ENCODE measurements at regions not wholly inside any gene's neighbourhood (a gene's known extent, or its start where the extent isn't known, plus 50 kb on each side); places are given as distances from the start of the nearest gene placed in this dataset.

GRCh38 chr16:22683730-22684573 lies 130.0 kb upstream of the HS3ST2 start:
- Histone ChIP-seq H2AFZ (ENCODE audit: low read length) (no peak overlapping the region), H3K79me2 (ENCODE audit: low read length) (no peaks in the 10 kb centered on the region)
- no peak for TF ChIP-seq EZH2phosphoT487 (IDR thresholded peaks at IDR 0.05; ENCODE audit: low read length)
- no peak for TF ChIP-seq EZH2 (optimal IDR thresholded peaks at IDR 0.05; ENCODE audit: low read depth, low read length)
- TF ChIP-seq CTCF (IDR thresholded peaks at IDR 0.05; ENCODE audit: low read length): no peak

GRCh38 chr16:22684574-22685458 lies 129.1 kb upstream of the HS3ST2 start:
- H3K9me2 ChIP-seq (replicated peaks; ENCODE audit: insufficient read depth, low read length): no peaks in the 10 kb centered on the region
- peak overlapping the region; percentile 8; the same call in 1 of the 2 replicates for H3K4me2 ChIP-seq (ENCODE audit: low read depth, low read length)
- H3K4me1 ChIP-seq (ENCODE audit: low read length): 0 out of 2 replicates have a peak, but pooled peaks cover 4% of the 10 kb centered on the region
- H3K4me3 ChIP-seq (ENCODE audit: low read length): no peak overlapping the region
- no peaks in the 10 kb centered on the region for H4K20me1 ChIP-seq (ENCODE audit: insufficient read depth, low read length)
- no peaks in the 10 kb centered on the region for H3F3A ChIP-seq (ENCODE audit: insufficient read depth, low read length)
- no peaks in the 10 kb centered on the region for H3K36me3 ChIP-seq (replicated peaks; ENCODE audit: insufficient read depth, low read length)
- TF ChIP-seq EZH2phosphoT487 (IDR thresholded peaks at IDR 0.05; ENCODE audit: low read length) (no peak), CTCF (IDR thresholded peaks at IDR 0.05; ENCODE audit: low read length) (no peak), EZH2 (optimal IDR thresholded peaks at IDR 0.05; ENCODE audit: low read depth, low read length) (no peak)
- H3K27ac ChIP-seq (ENCODE audit: low read length): no peak overlapping the region
- H3K27me3 ChIP-seq (replicated peaks; ENCODE audit: insufficient read depth, low read length): no peaks in the 10 kb centered on the region
- no peaks in the 10 kb centered on the region for H3K9me3 ChIP-seq (replicated peaks; ENCODE audit: insufficient read depth, low read length)
- H3K79me2 ChIP-seq (ENCODE audit: low read length): no peaks in the 10 kb centered on the region
- no peak overlapping the region for H3K9ac ChIP-seq (ENCODE audit: low read length)
- 0 out of 2 replicates have a peak overlapping the region, but pooled peaks have one; percentile 1 for H2AFZ ChIP-seq (ENCODE audit: low read length)
- DNase-seq: peak; percentile 39

More at GRCh38 chr16:22683730-22684573, 130.0 kb upstream of the HS3ST2 start:
- no peaks in the 10 kb centered on the region for H3F3A ChIP-seq (ENCODE audit: insufficient read depth, low read length)
- no peaks in the 10 kb centered on the region for H3K36me3 ChIP-seq (replicated peaks; ENCODE audit: insufficient read depth, low read length)
- H3K9me2 ChIP-seq (replicated peaks; ENCODE audit: insufficient read depth, low read length): no peaks in the 10 kb centered on the region
- DNase-seq: no peak
- H3K9me3 ChIP-seq (replicated peaks; ENCODE audit: insufficient read depth, low read length): no peaks in the 10 kb centered on the region
- H3K9ac ChIP-seq (ENCODE audit: low read length): no peak overlapping the region
- no peak overlapping the region for H3K27ac ChIP-seq (ENCODE audit: low read length)
- H3K4me3 ChIP-seq (ENCODE audit: low read length): no peak overlapping the region
- H4K20me1 ChIP-seq (ENCODE audit: insufficient read depth, low read length): no peaks in the 10 kb centered on the region
- 0 out of 2 replicates have a peak, but pooled peaks cover 4% of the 10 kb centered on the region for H3K4me1 ChIP-seq (ENCODE audit: low read length)
- H3K27me3 ChIP-seq (replicated peaks; ENCODE audit: insufficient read depth, low read length): no peaks in the 10 kb centered on the region
- H3K4me2 ChIP-seq (ENCODE audit: low read depth, low read length): no peak overlapping the region

- Histone ChIP-seq H3K36me3 (replicated peaks; ENCODE audit: insufficient read depth, low read length) (no peaks in the 10 kb centered on the region), H3K4me1 (ENCODE audit: low read length) (0 out of 2 replicates have a peak, but pooled peaks cover 4% of the 10 kb centered on the region), H3K27me3 (replicated peaks; ENCODE audit: insufficient read depth, low read length) (no peaks in the 10 kb centered on the region), H3K4me3 (ENCODE audit: low read length) (no peak overlapping the region), H3K79me2 (ENCODE audit: low read length) (no peaks in the 10 kb centered on the region), H3K27ac (ENCODE audit: low read length) (no peak overlapping the region), H3K9me3 (replicated peaks; ENCODE audit: insufficient read depth, low read length) (no peaks in the 10 kb centered on the region), H4K20me1 (ENCODE audit: insufficient read depth, low read length) (no peaks in the 10 kb centered on the region), H3F3A (ENCODE audit: insufficient read depth, low read length) (no peaks in the 10 kb centered on the region), H2AFZ (ENCODE audit: low read length) (no peak overlapping the region), H3K9ac (ENCODE audit: low read length) (no peak overlapping the region), H3K9me2 (replicated peaks; ENCODE audit: insufficient read depth, low read length) (no peaks in the 10 kb centered on the region), H3K4me2 (ENCODE audit: low read depth, low read length) (no peak overlapping the region)
- TF ChIP-seq CTCF (IDR thresholded peaks at IDR 0.05; ENCODE audit: low read length) (no peak), EZH2 (optimal IDR thresholded peaks at IDR 0.05; ENCODE audit: low read depth, low read length) (no peak), EZH2phosphoT487 (IDR thresholded peaks at IDR 0.05; ENCODE audit: low read length) (no peak)
- DNase-seq: no peak
These were observed 128.5 kb upstream of the HS3ST2 start for GRCh38 chr16:22685459-22685830.

Data from MM.1S (cell line).